ENCODE measurements at regions not wholly inside any gene's neighbourhood (a gene's known extent, or its start where the extent isn't known, plus 50 kb on each side); places are given as distances from the start of the nearest gene placed in this dataset.

GRCh38 chr5:105874316-105874715 lies 1796.4 kb downstream of the EFNA5 start:
- TF ChIP-seq POLR2A (IDR thresholded peaks at IDR 0.05) (no peak), CTCF (IDR thresholded peaks at IDR 0.05) (no peak)
